IMR-90 (cell line): ENCODE measurements at regions not wholly inside any gene's neighbourhood (a gene's known extent, or its start where the extent isn't known, plus 50 kb on each side); places are given as distances from the start of the nearest gene placed in this dataset.

Experiments
- ATAC-seq: fragments of 200-7000 bp; cut with Tn5 transposase; 2 replicates; pipeline ENCODE4 v1.9.1; 2020; ENCODE audit warnings: low read depth, mild to moderate bottlenecking, moderate library complexity
- BruUV-seq: library from RNA; stranded (reverse); fragments of 400-500 nt; replicated peaks from 2 replicates; lab custom pipeline; 2021; lab: Mats Ljungman, UMichigan
- CTCF ChIA-PET: fragments of 300-600 bp; formaldehyde crosslinking; extraction: SDS; loops from one replicate; lab custom pipeline; 2021; ENCODE audit warnings: antibody characterized with exemption; lab: Yijun Ruan, JAX
- POLR2A ChIA-PET: fragments of 300-600 bp; sonication (Branson Sonifier 250); formaldehyde crosslinking; loops from one replicate; lab custom pipeline; 2022; ENCODE audit warnings: antibody characterized with exemption; ENCODE audit not compliant: unreplicated experiment; lab: Charles Lee
- DNase-seq: peaks from one replicate; pipeline ENCODE4 v3.0.0; 2013
- H2AFZ ChIP-seq: replicated peaks from 2 replicates; pipeline ENCODE3; 2013; ENCODE audit warnings: low read length, mild to moderate bottlenecking; ENCODE audit not compliant: poor library complexity
- H2AK5ac ChIP-seq: 2 replicates; pipeline ENCODE4 v1.6.1; 2013; ENCODE audit warnings: low read depth, low read length, inconsistent platforms
- H2AK9ac ChIP-seq: replicated peaks from 2 replicates; pipeline ENCODE3; 2013; ENCODE audit warnings: mild to moderate bottlenecking, low read depth, low read length, moderate library complexity; ENCODE audit not compliant: poor library complexity
- H2BK120ac ChIP-seq: 2 replicates; pipeline ENCODE4 v1.6.1; 2013; ENCODE audit warnings: low read depth, low read length, inconsistent platforms
- H2BK15ac ChIP-seq: 3 replicates; pipeline ENCODE4 v1.6.1; 2013; ENCODE audit warnings: low read depth, low read length, inconsistent platforms
- H2BK20ac ChIP-seq: 2 replicates; pipeline ENCODE4 v1.6.1; 2013; ENCODE audit warnings: low read depth, mild to moderate bottlenecking, inconsistent platforms, low read length, moderate library complexity
- H2BK5ac ChIP-seq: 2 replicates; pipeline ENCODE4 v1.6.1; 2013; ENCODE audit warnings: mild to moderate bottlenecking, low read depth, low read length, inconsistent platforms; ENCODE audit not compliant: poor library complexity, severe bottlenecking
- H3K14ac ChIP-seq: replicated peaks from 2 replicates; pipeline ENCODE4 v1.6.1; 2013; ENCODE audit warnings: low read depth, low read length, inconsistent platforms
- H3K18ac ChIP-seq: 2 replicates; pipeline ENCODE4 v1.6.1; 2013; ENCODE audit warnings: low read depth, low read length, control low read depth
- H3K23ac ChIP-seq: 2 replicates; pipeline ENCODE4 v1.6.1; 2013; ENCODE audit warnings: low read depth, low read length, inconsistent platforms
- H3K27ac ChIP-seq: 2 replicates; pipeline ENCODE4 v1.5.1; 2013; ENCODE audit warnings: mild to moderate bottlenecking, control low read depth, low read length; ENCODE audit not compliant: insufficient read depth
- H3K27me3 ChIP-seq: 2 replicates; pipeline ENCODE4 v1.6.1; 2013; ENCODE audit warnings: low read length; ENCODE audit not compliant: control insufficient read depth, insufficient read depth
- H3K36me3 ChIP-seq: 2 replicates; pipeline ENCODE4 v1.6.1; 2013; ENCODE audit warnings: low read length, mixed read lengths; ENCODE audit not compliant: control insufficient read depth, insufficient read depth
- H3K4ac ChIP-seq: 2 replicates; pipeline ENCODE4 v1.6.1; 2013; ENCODE audit warnings: low read depth, low read length, inconsistent platforms
- H3K4me1 ChIP-seq: 2 replicates; pipeline ENCODE4 v1.6.1; 2013; ENCODE audit warnings: low read length, mixed read lengths; ENCODE audit not compliant: control insufficient read depth, insufficient read depth
- H3K4me2 ChIP-seq: 2 replicates; pipeline ENCODE4 v1.6.1; 2013; ENCODE audit warnings: low read depth, mild to moderate bottlenecking, control low read depth, low read length, moderate library complexity
- H3K4me3 ChIP-seq: 2 replicates; pipeline ENCODE4 v1.5.1; 2013; ENCODE audit warnings: low read depth, mild to moderate bottlenecking, control low read depth, low read length, moderate library complexity; ENCODE audit not compliant: insufficient read depth
- H3K56ac ChIP-seq: 2 replicates; pipeline ENCODE4 v1.6.1; 2013; ENCODE audit warnings: low read length, inconsistent platforms; ENCODE audit not compliant: insufficient read depth; ENCODE audit errors: extremely low read depth
- H3K79me1 ChIP-seq, 2 experiments: 2 replicates each; pipeline ENCODE4 v1.6.1; 2013; ENCODE audit warnings: low read length in 2 of 2, inconsistent platforms in 1 of 2, low read depth in 1 of 2
- H3K9ac ChIP-seq: 2 replicates; pipeline ENCODE4 v1.6.1; 2013; ENCODE audit warnings: low read depth, low read length, control low read depth
- H3K9me1 ChIP-seq: 2 replicates; pipeline ENCODE4 v1.6.1; 2013; ENCODE audit warnings: low read length, inconsistent platforms; ENCODE audit not compliant: insufficient read depth
- H3K9me3 ChIP-seq: 2 replicates; pipeline ENCODE4 v1.6.1; 2013; ENCODE audit warnings: low read length; ENCODE audit not compliant: control insufficient read depth, insufficient read depth
- H4K20me1 ChIP-seq: 2 replicates; pipeline ENCODE4 v1.6.1; 2013; ENCODE audit warnings: low read length, inconsistent platforms; ENCODE audit not compliant: insufficient read depth
- H4K5ac ChIP-seq: 2 replicates; pipeline ENCODE4 v1.6.1; 2013; ENCODE audit warnings: mild to moderate bottlenecking, low read depth, low read length, control low read depth
- H4K8ac ChIP-seq, 2 experiments: 2 replicates each; pipeline ENCODE4 v1.6.1; 2013; ENCODE audit warnings: low read depth in 2 of 2, low read length in 2 of 2, control low read depth in 1 of 2, inconsistent platforms in 1 of 2
- H4K91ac ChIP-seq: 2 replicates; pipeline ENCODE4 v1.6.1; 2013; ENCODE audit warnings: low read depth, low read length, inconsistent platforms; ENCODE audit not compliant: insufficient read depth
- CTCF ChIP-seq: conservative IDR thresholded peaks from 2 replicates; pipeline ENCODE4 v1.5.1; 2012; ENCODE audit warnings: mild to moderate bottlenecking, low read depth, low read length, improper control_type of control experiment
- FOS ChIP-seq: fragments of 150-350 bp; IDR thresholded peaks from 2 replicates; pipeline ENCODE4 v1.6.1; 2016; ENCODE audit warnings: low read depth, low read length
- NFE2L2 ChIP-seq: fragments of 150-350 bp; IDR thresholded peaks from 2 replicates; pipeline ENCODE4 v1.6.1; 2016; ENCODE audit warnings: low read depth, mild to moderate bottlenecking, low read length
- RCOR1 ChIP-seq: IDR thresholded peaks from 2 replicates; pipeline ENCODE4 v1.6.1; 2012; ENCODE audit warnings: mild to moderate bottlenecking, low read length, improper control_type of control experiment; ENCODE audit not compliant: insufficient replicate concordance
- SMC3 ChIP-seq: fragments of 150-350 bp; IDR thresholded peaks from 2 replicates; pipeline ENCODE4 v1.6.1; 2016; ENCODE audit warnings: low read depth, mild to moderate bottlenecking, antibody characterized with exemption, low read length, moderate library complexity
- WGBS, 2 experiments: methylation state at CpG; one replicate each; pipeline versions ENCODE4 v1.1.5 to v1.1.7; 2013; ENCODE audit warnings: missing lambda C conversion rate in 2 of 2; ENCODE audit not compliant: insufficient read length in 1 of 2; ENCODE audit errors: extremely low coverage in 2 of 2; 5-methylcytosine and 5-hydroxymethylcytosine counted together
- dilution Hi-C: fragments of 300-500 bp; cut with HindIII; formaldehyde crosslinking; loops from one replicate; pipeline ENCODE4 v1.14.3; 2018; ENCODE audit warnings: low sequenced_read_pairs; ENCODE audit not compliant: unreplicated experiment
- in situ Hi-C: fragments of 300-500 bp; cut with MboI; formaldehyde crosslinking; loops from 3 replicates; pipeline ENCODE4 v1.14.3; 2019; ENCODE audit warnings: low sequenced_read_pairs, inconsistent platforms, mixed read lengths
- intact Hi-C: fragments of 100-400 bp; cut with micrococcal nuclease; formaldehyde crosslinking; loops from 2 replicates; pipeline ENCODE4 v1.10.0; 2022

DNA sequence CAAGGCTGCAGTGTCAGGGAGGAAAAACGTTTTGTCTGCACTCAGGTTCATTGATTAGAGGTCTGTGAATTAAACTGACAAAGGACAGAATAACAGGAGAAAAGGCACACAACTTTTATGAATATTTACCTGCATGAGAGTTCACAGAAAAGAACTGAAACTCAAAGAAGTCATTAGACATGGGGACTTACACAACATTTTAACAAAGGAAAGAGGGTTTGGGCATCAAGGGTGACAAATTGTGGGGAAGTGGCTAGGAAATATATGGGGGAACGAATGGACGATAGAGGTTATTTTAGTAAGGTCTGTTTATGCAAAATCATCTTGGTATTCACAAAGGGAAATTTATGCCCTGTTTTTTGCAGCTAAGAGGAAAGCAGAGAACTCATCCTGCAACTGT, 65.6 kb upstream of the C15orf39 start:
- Histone ChIP-seq H4K5ac (no peak overlapping the region), H2BK15ac (no peak overlapping the region), H3K4me1 (no peaks in the 10 kb centered on the region), H3K4ac (no peak overlapping the region), H3K4me2 (no peak overlapping the region), H3K56ac (no peak overlapping the region), H2AK5ac (no peak overlapping the region), H3K27ac (no peak overlapping the region), H3K9me3 (no peaks in the 10 kb centered on the region), H3K9ac (no peak overlapping the region), H2BK5ac (no peak overlapping the region), H3K4me3 (no peak overlapping the region), H3K36me3 (no peaks in the 10 kb centered on the region), H3K27me3 (peaks cover 27% of the 10 kb centered on the region), H4K8ac (no peak overlapping the region), H2BK20ac (no peak overlapping the region), H2AK9ac (no peak overlapping the region), H3K14ac (no peak overlapping the region), H4K91ac (no peak overlapping the region), H3K9me1 (no peaks in the 10 kb centered on the region), H2BK120ac (no peak overlapping the region), H3K23ac (no peak overlapping the region), H4K20me1 (no peaks in the 10 kb centered on the region), H3K79me1 (no peaks in the 10 kb centered on the region), H2AFZ (no peak overlapping the region), H3K18ac (no peak overlapping the region)
- no peak for DNase-seq
- ChIA-PET CTCF (no interaction called here), POLR2A (no interaction called here)
- intact Hi-C loops (no loop called here), in situ Hi-C loops (no loop called here), dilution Hi-C loops (no loop called here)
- WGBS, 2 experiments = no CpG with 5 or more reads among the region's 3 CpGs
- no peak for TF ChIP-seq SMC3
- no peak for TF ChIP-seq CTCF
- TF ChIP-seq FOS = no peak
- no peak for TF ChIP-seq RCOR1
- no peak for TF ChIP-seq NFE2L2
- no peak for ATAC-seq
- BruUV-seq = no TSS peak
